Anterior cingulate cortex (tissue), 58 donors: ENCODE measurements at regions not wholly inside any gene's neighbourhood (a gene's known extent, or its start where the extent isn't known, plus 50 kb on each side); places are given as distances from the start of the nearest gene placed in this dataset.
"Not testable (repeated sequence)": the region's sequence is repeated elsewhere in the genome, so short reads cannot be mapped to it uniquely, and the experiment has no call there.

Experiments used
- DNase-seq, 58 donors: peaks; one replicate each; lab custom pipeline; 2025; lab: John Stamatoyannopoulos, UW

- DNase-seq: no peak
Measured at GRCh38 chr2:183868707-183869106, 729.6 kb upstream of the ZNF804A start.

GRCh38 chr2:183872131-183872530, 726.2 kb upstream of the ZNF804A start:
- DNase-seq: no peak

GRCh38 chr2:183881978-183882377, 716.4 kb upstream of the ZNF804A start:
- DNase-seq: no peak

- DNase-seq: no peak
Measured at GRCh38 chr2:183892315-183892941, 705.9 kb upstream of the ZNF804A start.

- peak in 1 of 58 donors; percentile 11 for DNase-seq
Measured at GRCh38 chr2:183898641-183899040, 699.7 kb upstream of the ZNF804A start.

GRCh38 chr2:183901931-183902330, 696.4 kb upstream of the ZNF804A start:
- DNase-seq: no peak

GRCh38 chr2:183903026-183903425, 695.3 kb upstream of the ZNF804A start:
- no peak for DNase-seq

GRCh38 chr2:183916041-183916440, 682.3 kb upstream of the ZNF804A start:
- not testable (repeated sequence) for DNase-seq

- DNase-seq: no peak
Measured at GRCh38 chr2:183919167-183919566, 679.2 kb upstream of the ZNF804A start.

GRCh38 chr2:183919926-183920325, 678.4 kb upstream of the ZNF804A start:
- no peak for DNase-seq

GRCh38 chr2:183925281-183925680, 673.0 kb upstream of the ZNF804A start:
- DNase-seq: no peak

- DNase-seq: no peak
Measured at GRCh38 chr2:183926433-183926832, 671.9 kb upstream of the ZNF804A start.

- no peak for DNase-seq
Measured at GRCh38 chr2:183927406-183928325, 670.7 kb upstream of the ZNF804A start.

GRCh38 chr2:183935005-183935404, 663.3 kb upstream of the ZNF804A start:
- DNase-seq: no peak

GRCh38 chr2:183937220-183937619, 661.1 kb upstream of the ZNF804A start:
- no peak for DNase-seq

- DNase-seq: no peak
Measured at GRCh38 chr2:183946193-183946592, 652.1 kb upstream of the ZNF804A start.

- DNase-seq: no peak
Measured at GRCh38 chr2:183948861-183949260, 649.5 kb upstream of the ZNF804A start.

GRCh38 chr2:183950673-183951072, 647.7 kb upstream of the ZNF804A start:
- no peak for DNase-seq

GRCh38 chr2:183951630-183952029, 646.7 kb upstream of the ZNF804A start:
- DNase-seq: no peak

- DNase-seq: no peak
Measured at GRCh38 chr2:183952741-183953140, 645.6 kb upstream of the ZNF804A start.

- no peak for DNase-seq
Measured at GRCh38 chr2:183963609-183964008, 634.7 kb upstream of the ZNF804A start.

GRCh38 chr2:183964565-183964964, 633.8 kb upstream of the ZNF804A start:
- DNase-seq: no peak
